HAP-1 (cell line): ENCODE measurements at regions not wholly inside any gene's neighbourhood (a gene's known extent, or its start where the extent isn't known, plus 50 kb on each side); places are given as distances from the start of the nearest gene placed in this dataset.
"Not testable (repeated sequence)": the region's sequence is repeated elsewhere in the genome, so short reads cannot be mapped to it uniquely, and the experiment has no call there.

Source experiments
- DNase-seq, 2 experiments: peaks; one replicate each; pipeline ENCODE4 v3.0.0-alpha.2; 2016 to 2020; ENCODE audit warnings: low spot score in 2 of 2
- H3K27me3 ChIP-seq: fragments of 250-450 bp; sonication (Bioruptor Pico); 2 replicates; pipeline ENCODE4 v1.5.1; 2020; ENCODE audit warnings: low read depth, mild to moderate bottlenecking, moderate library complexity
- H3K36me3 ChIP-seq: fragments of 250-450 bp; sonication (Bioruptor Pico); replicated peaks from 2 replicates; pipeline ENCODE4 v1.5.1; 2020; ENCODE audit warnings: mild to moderate bottlenecking
- H3K4me1 ChIP-seq: fragments of 250-450 bp; sonication (Bioruptor Pico); 2 replicates; pipeline ENCODE4 v1.5.1; 2020; ENCODE audit warnings: mild to moderate bottlenecking
- H3K4me3 ChIP-seq: fragments of 250-450 bp; sonication (Bioruptor Pico); 2 replicates; pipeline ENCODE4 v1.5.1; 2020; ENCODE audit warnings: mild to moderate bottlenecking, moderate library complexity
- H3K9me3 ChIP-seq: fragments of 250-450 bp; sonication (Bioruptor Pico); 2 replicates; pipeline ENCODE4 v1.5.1; 2020; ENCODE audit warnings: mild to moderate bottlenecking, moderate library complexity
- in situ Hi-C: fragments of 300-500 bp; cut with MboI; formaldehyde crosslinking; loops from 3 replicates; pipeline ENCODE4 v1.14.3; 2020; ENCODE audit warnings: low sequenced_read_pairs, inconsistent platforms, mixed read lengths

DNA sequence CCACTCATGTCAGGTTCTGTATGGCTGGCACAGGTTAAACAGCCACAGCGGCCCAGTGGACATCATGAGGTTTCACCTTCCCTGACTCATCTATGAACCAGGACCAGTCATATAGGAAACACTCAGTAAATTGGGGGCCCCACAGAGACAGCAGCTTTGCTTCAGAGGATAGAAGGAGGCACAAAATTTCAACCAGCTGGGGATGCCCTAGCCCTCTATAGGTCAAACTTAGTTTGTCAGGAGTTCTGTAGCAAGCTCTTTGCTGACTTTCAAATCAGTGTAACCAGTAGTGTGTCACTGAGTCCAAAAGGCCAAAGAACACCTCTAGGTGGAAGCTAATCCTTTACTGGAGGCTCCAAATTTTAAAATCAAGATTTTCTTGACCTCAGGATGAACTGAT lies 4157.8 kb upstream of the TPTE start:
- H3K4me1 ChIP-seq, DNase-seq, H3K36me3 ChIP-seq, in situ Hi-C loops, H3K4me3 ChIP-seq, H3K27me3 ChIP-seq, H3K9me3 ChIP-seq: not testable (repeated sequence)

DNA sequence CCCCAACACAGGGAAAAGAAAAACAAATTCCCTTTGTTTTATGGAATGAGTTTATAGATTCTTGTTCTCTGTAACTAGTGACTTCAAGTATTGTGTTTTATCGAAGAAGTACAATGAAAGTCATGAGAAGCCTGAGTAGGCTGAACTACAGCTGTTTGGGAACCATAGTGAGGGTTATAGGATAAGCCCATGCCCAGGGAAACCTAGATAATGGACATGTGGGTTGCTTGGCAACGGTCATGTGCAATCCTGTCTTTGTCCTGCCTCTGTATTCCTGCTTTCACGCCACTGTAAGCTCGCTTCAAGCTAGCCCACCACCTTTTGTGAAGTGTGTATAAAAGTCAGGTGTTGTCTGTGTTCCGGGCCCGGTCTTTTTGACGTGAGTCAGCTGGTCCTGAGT lies 4152.6 kb upstream of the TPTE start:
- H3K27me3 ChIP-seq, H3K36me3 ChIP-seq, H3K4me1 ChIP-seq, H3K4me3 ChIP-seq, H3K9me3 ChIP-seq, in situ Hi-C loops: not testable (repeated sequence)
- peak; percentile 58 to 63 for DNase-seq

DNA sequence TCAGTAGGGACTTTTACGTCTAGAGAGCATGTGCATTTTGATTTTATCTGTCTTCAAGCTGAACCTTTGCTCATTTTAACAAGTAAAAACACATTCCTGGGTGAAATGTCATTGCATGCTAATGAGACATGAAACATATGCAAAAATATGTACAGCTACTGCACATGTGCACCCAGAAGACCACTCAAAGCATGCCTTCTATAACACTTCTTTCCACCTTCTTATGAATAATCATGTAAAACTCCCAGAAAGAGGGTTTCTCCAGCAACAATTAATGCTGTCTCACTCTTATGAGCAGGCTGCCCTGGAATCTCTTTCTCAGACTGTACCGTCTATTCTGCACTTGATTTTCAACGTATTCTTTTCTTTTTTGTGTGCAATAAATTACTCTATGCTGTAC lies 4148.1 kb upstream of the TPTE start:
- not testable (repeated sequence) for H3K4me3 ChIP-seq
- peak; percentile 5 to 6 for DNase-seq

DNA sequence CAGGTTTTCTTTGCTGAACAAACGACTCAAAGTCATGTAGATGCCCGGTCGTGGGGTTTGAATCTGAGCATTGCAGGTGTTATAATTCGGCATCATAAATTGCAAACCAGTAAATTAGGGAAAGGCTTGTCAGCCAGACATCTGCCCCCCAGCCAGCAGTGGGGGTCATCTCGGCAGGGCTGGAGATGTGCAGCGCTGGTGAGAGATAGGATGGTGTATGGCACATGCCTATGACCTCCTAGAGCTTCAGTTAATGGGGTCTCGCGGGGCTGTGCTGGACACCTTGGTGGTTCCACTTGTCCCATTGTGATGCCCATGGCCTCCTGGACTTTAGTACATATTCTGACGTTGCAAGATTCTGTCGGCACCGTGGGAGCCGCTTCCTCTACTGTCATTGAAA lies 4147.2 kb upstream of the TPTE start:
- peak in 1 of 2 experiments; percentile 14 for DNase-seq
- in situ Hi-C loops, H3K4me3 ChIP-seq: not testable (repeated sequence)

More for the DNA sequence above, 4148.1 kb upstream of the TPTE start:
- H3K36me3 ChIP-seq, in situ Hi-C loops, H3K9me3 ChIP-seq, H3K4me1 ChIP-seq, H3K27me3 ChIP-seq: not testable (repeated sequence)

DNA sequence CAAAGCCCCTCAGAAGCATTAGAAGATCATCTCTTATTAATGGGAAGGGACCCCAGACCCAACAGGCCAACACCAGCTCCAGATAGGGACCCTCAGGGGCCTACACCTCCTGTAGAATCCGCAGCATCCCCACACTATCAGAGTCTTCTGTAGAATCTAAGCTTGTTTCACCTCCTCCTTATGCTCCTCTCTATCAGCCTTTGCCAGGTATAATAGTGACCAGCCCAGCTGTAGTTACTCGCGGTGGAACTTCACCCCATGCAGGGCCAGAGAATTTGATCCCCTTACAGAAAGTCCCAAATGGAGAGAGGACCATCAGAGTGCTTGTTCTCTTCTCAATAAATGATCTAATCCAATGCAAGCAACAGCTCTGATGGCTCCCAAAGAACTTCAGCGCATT lies 4146.5 kb upstream of the TPTE start:
- H3K4me3 ChIP-seq, in situ Hi-C loops: not testable (repeated sequence)
- peak; percentile 2 to 7 for DNase-seq

More for the DNA sequence above, 4147.2 kb upstream of the TPTE start:
- not testable (repeated sequence) for H3K4me1 ChIP-seq, H3K9me3 ChIP-seq, H3K27me3 ChIP-seq, H3K36me3 ChIP-seq

DNA sequence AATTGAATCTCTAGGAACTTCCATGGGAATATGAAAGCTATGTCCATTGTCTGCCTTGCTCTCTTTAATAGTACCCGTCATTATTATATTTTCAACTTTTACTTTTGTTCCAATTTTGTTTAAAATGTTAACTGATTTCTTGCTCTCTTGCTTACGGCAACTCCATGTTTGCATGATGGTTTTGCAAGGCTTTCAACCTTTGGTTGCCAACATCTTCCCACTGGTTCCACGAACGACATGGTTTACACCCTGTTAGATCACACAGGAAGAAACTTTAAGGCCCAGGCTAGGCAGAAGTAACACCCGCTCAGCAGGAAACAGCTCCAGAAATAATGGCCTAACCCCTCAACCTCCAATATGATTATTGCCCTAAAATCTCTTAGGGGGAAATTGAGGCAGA lies 4145.6 kb upstream of the TPTE start:
- DNase-seq, H3K36me3 ChIP-seq, H3K4me1 ChIP-seq, in situ Hi-C loops, H3K9me3 ChIP-seq, H3K27me3 ChIP-seq, H3K4me3 ChIP-seq: not testable (repeated sequence)

More for the DNA sequence above, 4146.5 kb upstream of the TPTE start:
- not testable (repeated sequence) for H3K36me3 ChIP-seq, H3K4me1 ChIP-seq, H3K27me3 ChIP-seq, H3K9me3 ChIP-seq

DNA sequence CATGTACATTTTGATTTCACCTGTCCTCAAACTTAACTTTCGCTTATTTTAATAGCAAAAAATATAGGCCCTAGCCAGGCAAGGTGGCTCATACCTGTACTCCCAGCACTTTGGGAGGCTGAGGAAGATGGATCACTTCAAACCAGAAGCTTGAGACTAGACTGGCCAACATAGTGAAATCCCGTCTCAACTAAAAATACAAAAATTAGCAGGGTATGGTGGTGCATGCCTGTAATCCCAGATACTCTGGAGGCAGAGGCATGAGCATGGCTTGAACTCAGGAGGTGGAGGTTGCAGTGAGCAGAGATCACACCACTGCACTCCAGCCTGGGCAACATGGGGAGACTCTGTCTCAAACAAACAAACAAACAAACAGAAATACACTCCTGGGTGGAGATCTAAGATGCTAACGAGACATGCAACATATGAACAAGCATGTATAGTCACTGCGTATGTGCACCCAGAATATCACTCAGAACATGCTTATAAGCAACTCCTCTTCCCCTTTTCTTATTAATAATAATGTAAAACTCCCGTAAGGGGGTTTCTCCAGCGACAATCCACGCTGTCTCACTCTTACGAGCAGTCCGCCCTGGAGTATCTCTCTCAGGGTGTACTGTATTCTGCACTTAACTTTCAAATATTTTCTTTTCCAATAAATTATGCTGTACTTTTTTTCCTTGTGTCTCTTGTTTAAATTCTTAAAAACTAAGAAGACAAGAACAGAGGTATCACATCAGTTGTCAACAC lies 4144.9 kb upstream of the TPTE start:
- H3K27me3 ChIP-seq, H3K36me3 ChIP-seq, in situ Hi-C loops, DNase-seq, H3K9me3 ChIP-seq, H3K4me3 ChIP-seq, H3K4me1 ChIP-seq: not testable (repeated sequence)
